ENCODE measurements at regions not wholly inside any gene's neighbourhood (a gene's known extent, or its start where the extent isn't known, plus 50 kb on each side); places are given as distances from the start of the nearest gene placed in this dataset.

- no peak for TF ChIP-seq CTCF (IDR thresholded peaks at IDR 0.05; ENCODE audit: insufficient read depth, low read length)
- no peak for TF ChIP-seq REST (IDR thresholded peaks at IDR 0.05; ENCODE audit: insufficient replicate concordance, low read depth)
These were observed 77.8 kb upstream of the CACHD1 start for GRCh38 chr1:64392109-64392508.
